Urothelium cell line (cell line): ENCODE measurements at regions not wholly inside any gene's neighbourhood (a gene's known extent, or its start where the extent isn't known, plus 50 kb on each side); places are given as distances from the start of the nearest gene placed in this dataset.

Experiments used
- DNase-seq: peaks from one replicate; pipeline ENCODE4 v3.0.0; 2011; ENCODE audit warnings: low spot score, mixed read lengths
- FAIRE-seq: peaks from 2 replicates; lab custom pipeline; 2011; peaks lifted over from hg19 to GRCh38; lab: Jason Lieb, UNC

DNA sequence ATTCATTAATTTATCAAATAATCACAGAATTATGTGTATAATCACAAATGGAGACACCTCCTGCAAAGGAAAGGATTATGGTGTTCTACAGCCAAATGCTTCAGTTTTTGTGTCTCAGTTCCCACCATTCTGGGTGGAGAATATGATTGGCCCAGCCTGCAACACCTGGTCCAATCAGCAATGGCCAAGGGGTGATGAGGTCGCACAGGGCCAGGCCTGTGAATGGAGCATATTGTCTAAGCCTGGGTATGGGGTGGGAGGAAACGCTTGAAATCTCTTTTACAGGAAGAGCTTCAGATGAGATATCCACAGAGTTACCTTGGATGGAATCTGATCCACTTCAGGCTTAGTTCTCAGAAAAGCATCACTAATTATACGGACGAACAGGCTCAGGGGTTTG is 271.6 kb downstream of the DHX35 start:
- no peak for DNase-seq
- no peak for FAIRE-seq

DNA sequence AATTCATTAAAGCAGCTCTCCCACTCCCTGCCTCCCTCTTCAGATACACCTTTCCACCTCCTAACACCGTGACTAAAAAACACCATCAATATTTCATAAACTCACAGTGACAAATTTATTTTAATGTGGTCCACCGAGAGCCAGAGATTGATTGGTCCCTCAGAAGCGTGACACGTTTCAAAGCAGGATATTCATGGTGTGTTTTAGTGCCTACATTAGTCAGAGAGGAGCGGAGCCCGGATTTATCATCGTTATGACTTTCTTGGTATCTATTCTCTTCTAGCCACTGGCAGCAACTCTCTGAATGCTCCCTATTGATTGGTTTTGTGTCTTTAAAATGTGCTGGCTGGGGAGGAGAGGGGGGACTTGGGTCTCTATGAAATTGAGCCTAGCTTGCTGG is 265.3 kb downstream of the DHX35 start:
- FAIRE-seq: no peak
- DNase-seq: no peak

DNA sequence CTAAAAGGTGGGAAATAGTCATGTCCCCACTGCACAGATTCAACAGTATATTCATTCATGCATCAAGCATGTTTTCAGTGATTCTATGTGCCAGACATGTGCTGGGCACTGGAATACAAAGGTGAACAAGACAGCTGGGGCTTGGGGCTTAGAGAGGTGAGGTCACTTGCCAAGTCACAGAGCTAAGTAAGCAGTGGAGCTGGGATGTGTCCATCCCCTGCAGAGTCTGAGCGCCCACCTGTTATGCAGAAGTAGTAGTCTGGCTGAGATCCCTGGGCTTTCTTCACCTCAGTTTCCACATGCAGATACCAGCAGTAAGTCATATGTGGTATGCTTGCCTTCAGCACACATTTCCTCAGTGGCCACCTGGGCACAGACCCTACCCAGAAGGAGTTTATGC is 263.8 kb downstream of the DHX35 start:
- no peak for DNase-seq
- no peak for FAIRE-seq

DNA sequence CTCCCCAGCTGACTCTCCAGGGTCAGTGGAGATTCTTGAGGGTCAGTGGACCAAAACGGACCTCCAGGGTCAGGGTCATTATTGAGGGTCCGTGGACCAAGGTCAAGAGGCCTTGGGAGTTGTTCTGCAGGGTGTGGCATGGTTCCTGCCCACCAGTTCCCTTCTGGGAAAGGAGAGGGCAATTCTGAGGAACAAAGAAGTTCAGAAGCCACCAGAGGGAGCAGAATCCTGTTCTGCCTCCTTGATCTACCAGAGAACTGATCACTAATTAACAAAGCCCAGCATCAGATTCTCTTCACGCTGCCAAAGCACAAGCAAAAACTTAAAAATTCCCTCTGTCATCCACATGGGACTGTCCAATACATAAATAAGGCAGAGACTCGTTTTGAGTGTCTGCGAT is 263.4 kb downstream of the DHX35 start:
- no peak for DNase-seq
- FAIRE-seq: no peak

DNA sequence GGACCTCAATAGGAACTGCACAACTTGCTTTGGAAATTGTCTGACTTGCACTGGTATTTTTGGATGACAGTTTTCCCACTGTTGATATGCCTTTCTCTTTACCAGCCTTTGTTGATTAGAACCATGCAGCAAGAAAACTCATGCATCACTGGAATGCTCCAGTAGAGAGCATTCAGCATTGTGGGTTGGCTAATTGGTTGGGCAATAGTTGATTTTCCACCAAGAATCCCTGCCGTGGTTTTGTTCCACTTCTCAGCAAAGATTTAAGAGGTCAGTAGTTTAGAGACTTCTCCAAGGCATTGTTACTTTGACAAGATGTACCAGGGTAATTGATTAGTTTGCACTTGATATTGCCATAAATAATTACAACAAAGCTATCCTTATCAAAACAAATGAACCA is 260.0 kb downstream of the DHX35 start:
- FAIRE-seq (no peak), DNase-seq (no peak)

DNA sequence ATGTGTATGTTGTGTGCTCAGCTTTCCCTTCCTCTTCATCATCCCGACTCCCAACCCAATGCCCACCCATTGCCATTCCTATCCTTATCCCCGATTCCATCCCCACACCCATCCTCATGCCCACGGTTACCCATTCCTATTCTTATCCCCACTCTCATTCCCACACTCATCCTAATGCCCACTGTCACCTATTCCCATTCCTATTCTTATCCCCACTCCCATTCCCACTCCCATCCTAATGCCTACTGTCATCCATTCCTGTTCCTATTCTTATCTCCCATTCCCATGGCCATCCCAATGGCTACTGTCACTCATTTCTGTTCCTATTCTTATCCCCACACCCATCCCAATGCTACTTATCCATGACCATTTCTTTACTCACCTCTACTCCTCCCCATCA is 254.1 kb downstream of the DHX35 start:
- FAIRE-seq: no peak
- DNase-seq: no peak

DNA sequence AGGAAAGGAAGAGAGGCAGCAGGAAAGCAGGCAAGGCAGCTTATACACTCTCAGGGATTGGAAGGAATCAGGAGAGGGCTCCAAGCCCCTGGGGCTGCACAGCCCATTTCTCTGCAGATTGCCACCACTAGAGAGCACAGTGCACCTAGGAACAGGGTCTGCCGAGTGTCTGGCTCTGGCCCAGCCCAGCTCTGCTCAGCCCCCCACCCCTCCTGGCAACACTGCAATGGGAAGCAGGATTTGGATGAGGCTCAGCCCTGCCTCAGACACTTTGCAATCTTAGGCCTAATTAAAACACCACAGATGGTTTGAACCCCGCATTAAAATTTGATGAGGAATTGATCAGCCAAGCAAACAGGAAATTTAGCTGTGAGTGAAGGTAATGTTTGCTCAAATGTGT is 252.7 kb downstream of the DHX35 start:
- DNase-seq: no peak
- no peak for FAIRE-seq

DNA sequence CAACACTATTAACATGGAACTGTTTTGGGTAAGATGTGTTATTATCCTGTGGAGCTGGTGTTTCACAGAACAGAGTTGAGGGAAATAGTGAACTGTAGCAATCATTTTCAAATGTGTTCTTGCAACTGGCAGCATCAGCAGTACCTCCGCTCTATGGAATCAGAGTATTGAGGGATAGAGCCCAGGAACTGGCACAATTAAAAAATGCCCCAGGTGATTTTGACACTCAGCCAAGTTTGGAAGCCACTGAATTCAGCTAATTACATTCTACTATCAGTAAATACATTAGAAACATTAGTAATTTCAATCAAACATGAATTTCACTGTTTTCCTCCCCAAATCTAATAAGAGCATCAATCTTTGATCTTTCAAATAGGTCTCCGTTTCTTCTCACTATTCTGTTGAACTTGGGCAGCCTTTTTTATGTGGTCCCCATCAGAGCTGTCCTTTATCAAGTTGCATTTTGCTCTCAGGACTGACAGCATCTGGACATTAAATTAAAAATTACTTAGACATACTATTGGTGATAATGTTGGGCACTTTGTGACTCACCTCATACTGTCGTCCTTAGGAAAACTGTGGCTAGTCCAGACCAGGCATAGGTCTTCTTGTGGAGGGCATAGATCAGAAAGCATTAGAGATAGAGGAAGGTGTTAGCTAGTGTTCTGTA is 251.5 kb downstream of the DHX35 start:
- FAIRE-seq (no peak), DNase-seq (no peak)

DNA sequence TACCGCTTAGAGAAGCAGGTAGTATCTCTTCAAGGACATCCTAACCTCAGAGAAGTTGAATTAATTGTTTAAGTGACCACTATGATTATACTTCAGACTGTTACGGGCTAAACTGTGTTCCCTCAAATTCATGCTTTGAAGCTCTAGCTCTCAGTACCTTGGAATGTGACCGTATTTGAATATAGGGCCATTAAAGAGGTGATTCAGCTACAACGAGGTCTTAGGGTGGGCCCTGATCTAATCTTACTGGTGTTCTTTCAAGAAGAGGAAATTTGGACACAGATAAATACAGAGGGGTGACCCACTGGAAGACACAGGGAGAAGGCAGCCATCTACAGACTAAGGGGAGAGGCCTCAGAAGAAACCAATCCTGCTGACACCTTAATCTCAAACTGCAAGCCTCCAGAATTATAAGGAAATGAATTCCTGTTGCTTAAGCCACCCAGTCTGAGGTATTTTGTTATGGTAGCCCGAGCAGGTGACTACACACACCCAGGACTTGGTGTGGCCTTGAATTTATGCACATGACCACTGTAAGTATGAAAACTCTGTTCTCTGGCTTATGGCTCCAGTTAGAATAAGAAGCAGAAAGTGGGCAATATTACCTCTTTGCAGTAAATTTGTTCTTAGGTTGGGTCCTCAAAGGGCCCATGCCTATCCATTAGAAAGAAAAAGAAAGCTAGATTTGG is 249.1 kb downstream of the DHX35 start:
- no peak for FAIRE-seq

DNA sequence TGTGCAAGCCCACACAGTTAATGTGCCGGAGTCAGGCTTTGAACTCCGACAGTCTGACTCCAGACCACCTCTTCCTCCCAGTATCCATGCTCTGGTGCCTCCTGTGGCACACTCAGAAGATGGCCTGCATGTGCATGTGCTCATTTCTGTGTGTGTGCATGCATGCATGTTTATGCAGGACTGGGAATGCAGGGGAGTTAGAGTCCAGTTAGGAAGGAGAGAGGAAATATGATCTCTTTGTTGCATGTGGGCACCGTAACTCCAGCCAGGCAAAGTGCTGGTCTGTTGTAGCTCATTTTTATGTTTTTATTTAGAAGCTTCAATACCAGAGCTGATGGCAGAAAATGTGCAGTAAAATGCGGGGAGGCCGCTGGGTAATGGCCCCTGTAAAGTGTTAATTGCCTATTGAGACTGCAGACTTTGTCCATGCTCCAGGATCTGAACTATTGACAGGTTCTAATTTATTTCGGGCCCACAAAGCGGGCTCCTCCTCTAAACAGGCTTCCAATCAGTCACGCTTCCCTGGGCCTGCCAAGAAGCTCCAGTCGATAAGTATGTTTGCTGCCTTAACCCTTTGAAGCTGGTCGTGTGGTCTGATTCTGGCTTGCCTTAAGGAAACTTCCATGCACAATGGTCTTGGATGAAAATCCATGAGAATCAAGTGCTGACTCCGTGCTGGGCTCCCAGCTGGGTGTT is 248.3 kb downstream of the DHX35 start:
- FAIRE-seq (peak; percentile 17), DNase-seq (no peak)

More for the DNA sequence above, 249.1 kb downstream of the DHX35 start:
- DNase-seq: no peak

DNA sequence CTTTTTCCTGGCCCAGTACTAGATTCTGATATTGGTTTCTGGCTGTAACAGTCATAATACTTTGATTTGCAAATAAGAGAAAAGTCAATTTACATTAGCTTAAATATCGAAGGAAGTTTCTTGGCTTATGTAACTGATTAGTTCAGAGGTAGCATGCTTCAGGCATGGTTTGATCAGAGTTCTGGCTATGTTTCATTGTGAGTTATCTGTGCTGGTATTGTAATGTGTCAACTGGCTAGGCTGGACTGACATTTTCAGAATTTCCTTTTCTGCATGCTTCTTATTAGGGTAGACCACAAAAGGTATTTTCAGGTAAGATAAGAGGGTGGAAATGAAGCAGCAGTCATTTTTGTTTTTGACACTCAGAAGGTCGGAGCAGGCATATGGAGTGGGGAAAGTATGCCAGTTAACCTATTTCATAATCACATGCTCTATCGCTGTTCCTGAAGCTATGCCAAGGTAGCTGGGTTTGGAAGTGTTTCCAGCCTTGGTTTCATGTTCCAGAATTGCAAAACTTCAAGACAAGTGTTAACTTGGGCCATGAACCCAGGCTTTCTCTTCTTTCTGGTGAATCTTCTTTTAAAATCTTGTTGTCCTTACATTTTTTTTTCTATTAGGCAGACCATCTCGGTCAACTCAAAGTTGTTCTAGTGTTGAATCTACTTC is 244.9 kb downstream of the DHX35 start:
- DNase-seq (no peak), FAIRE-seq (no peak)

DNA sequence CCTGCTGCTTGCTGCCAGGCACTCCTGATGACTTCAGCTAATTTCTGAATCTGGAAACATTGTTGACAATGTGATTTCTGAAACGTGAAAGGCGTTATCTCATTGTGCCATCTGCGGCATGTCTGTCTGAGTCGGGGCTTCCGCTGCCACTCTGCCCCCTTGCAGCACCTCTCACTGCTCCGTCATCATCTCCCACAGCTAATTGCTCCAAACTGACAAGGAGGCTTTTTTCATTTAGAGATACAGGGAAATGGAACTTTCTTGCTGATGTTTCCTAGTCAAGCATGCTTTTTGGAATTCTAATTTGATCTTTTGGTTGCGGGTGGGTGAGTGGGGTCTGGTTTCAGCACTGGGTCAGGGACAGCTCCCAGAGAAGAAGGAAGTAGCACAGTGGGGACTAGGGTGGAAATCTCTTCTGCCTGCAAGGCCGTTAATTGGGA is 233.5 kb downstream of the DHX35 start:
- DNase-seq: peak; percentile 22
- FAIRE-seq: no peak

DNA sequence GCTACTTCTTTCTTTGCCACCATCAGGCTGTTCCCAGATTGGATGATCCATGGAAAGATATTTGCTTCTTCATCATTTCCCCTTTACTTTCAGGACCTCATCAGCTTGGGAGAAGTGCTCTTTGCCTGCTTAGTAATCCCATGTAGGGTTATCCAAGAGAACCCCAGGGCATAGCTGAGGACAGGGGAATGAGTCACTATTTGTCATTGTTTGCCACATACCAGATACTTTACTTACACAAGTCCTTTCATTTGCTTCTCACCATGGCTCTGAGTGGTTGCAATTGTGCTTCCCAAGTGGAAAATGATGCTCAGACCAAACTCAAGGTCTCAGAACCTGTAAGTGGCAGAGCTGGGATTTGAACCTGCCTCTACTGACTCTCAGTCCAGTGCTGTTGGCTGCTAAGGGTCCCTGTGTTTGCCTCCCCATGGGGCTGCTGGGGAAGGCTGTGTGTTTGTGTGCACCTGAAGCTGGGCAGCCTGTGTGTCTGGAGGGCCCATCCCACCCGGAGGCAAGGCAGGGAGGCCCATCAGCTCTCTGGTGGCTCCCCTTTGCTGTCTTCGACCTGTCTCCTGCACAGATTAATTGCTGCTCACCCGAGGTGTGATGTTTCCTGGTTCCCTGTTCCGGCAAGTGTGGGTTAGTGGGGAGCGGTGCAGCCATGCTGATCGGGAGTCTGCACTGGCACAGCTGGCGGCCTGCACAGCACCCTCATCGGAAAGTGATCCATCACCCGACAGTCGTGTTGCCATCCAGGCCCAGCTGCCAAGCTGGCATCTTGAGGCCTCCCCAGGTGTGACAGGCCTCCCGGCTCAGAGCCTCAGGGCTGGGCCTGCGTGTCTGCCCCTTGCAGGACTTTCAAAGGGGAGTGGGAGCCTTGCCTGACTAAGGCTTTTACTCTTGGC is 228.8 kb downstream of the DHX35 start:
- no peak for FAIRE-seq
- peak; percentile 45 for DNase-seq

DNA sequence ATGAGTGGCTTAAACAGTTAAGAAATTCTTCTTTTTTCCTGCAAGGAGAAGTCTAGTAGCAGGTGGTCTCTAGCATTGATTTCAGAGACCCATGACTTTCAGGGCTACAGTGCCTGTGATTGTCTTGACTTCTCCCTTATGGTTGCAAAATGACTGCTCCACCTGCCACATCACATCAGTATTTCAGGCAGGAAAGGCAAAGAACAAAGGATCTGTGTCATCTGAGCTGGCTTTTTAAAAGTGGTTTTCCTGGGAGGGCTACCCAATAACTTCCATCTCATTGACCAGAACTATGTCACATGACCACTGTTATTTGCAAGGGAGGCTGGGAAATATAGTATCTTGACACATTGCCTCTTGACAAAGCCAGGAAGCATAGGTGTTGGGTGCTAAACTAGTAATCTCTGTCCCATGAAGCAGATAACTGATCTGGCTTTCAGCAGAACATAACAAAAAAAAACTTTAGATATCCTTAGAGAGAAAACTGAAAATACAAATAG is 226.2 kb downstream of the DHX35 start:
- FAIRE-seq (no peak), DNase-seq (no peak)

DNA sequence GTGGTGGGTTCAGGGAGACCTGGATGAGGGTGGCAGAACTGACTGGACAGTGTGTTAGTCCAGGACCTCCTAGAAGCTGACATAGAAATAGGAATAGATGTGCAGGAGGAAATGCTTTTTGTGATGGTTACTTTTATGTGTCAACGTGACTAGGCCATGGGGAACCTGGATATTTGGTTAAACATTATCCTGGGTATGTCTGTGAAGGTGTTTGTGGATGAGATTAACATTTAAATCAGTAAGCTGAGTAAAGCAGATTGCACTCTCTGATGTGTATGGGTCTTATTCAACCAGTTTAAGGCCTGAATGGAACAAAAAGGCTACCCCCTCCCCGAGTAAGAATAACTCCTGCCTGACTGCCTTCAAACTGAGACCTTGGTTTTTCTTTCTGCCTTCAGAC is 219.3 kb downstream of the DHX35 start:
- DNase-seq (no peak), FAIRE-seq (no peak)

DNA sequence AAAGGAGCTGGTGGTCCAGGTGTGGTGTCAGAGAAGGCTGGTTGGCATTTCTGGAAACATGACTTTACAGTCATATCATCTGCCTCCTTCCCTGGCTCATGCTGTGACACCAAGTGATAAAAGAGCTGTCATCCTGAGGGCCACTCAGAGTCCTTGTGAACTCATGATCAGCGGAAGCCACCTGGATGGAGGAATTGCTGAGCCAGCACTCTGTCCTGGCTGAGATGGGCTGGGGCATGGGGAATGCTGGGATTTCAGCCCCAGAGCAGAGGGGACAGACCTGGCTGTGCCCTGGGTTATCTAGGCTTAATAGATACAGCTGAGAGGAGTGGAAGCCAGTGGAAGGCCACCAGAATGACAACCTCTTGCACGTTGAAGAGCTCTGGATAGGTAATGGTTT is 214.3 kb downstream of the DHX35 start:
- no peak for DNase-seq
- FAIRE-seq: no peak

DNA sequence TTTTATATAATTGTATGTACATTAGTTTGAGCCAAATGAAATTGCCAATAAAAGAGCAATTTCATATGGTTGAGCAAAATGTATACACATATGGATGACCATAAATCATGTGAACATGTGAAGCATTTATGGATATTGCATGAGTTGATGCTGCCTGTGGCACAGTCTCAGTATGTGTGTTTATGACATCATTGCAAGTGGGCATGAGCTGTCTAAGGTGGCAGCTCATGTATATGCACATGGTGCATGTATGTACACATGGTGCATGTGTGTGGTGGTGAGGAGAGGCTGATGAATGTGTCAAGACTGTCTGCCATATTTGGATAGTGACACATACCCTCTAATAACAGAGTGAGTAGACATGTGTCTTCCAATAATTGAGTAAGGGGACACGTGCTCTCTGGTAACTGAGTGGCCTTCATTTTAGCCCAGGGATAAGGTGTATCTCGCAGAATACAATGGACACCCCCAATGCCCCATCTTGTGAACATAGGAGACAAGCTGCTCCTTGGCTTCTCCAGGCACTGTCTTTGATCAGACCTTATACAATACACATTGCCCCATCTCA is 208.8 kb downstream of the DHX35 start:
- peak; percentile 85 for FAIRE-seq
- no peak for DNase-seq

DNA sequence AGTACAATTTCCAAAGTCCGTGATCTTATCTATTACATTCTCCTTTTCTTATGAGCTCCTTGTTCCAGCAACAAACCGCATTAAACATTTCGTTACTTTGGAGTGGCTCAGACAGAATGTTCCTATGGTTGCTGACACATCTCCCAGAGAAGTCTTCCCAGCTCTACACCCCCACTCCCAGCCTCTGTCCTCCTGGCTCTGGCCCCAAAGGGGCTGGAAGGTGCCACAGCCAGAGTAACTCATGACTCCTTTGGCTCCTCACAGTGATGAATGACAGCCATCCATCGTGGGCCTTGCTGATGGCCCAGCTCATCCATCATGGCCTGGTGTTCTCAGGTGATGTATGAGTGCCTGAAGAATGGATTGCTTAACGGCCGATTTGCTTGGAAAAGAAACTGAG is 203.0 kb downstream of the DHX35 start:
- FAIRE-seq (no peak), DNase-seq (no peak)

DNA sequence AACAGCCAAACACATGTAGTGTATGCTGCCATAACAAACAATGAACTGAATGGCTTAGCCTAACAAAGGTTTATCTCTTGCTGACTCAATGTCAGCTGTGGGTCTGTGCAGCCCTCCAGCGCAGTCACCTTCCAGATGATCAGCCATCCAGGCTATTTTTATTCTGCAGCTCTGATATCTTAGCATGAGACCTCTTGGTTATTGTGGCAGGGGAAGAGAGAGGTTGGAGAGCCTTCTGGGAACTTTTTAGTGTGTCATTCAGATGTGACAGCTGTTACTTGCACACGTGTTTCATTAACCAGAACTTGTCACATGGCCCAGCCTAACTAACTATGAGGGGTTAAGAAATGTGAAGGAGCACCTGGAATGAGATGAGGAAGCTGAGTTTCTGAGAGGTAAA is 202.5 kb downstream of the DHX35 start:
- DNase-seq (no peak), FAIRE-seq (no peak)

DNA sequence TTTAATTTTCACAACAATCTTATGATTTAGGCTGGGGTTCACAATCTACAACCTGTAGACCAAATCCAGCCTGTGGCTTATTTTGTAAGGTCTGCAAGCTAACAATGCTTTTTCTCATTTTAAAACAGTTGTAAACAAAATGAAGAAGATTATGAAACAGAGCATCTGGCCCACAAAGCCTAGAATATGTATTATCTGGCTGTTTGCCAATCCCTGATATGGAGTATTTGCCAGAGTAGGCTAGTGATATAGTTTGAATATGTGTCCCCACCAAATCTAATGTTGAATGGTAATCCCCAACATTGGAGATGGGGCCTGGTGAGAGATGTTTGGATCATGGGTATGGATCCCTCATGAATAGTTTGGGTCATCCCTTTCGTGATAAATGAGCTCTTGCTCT is 201.8 kb downstream of the DHX35 start:
- FAIRE-seq (no peak), DNase-seq (no peak)
